Activated T-helper 2 cell treated with anti-CD3 and anti-CD28 coated beads, Interferon-gamma antibody, Interleukin-2, Interleukin-4, amounts not matched to agents 10 μg/mL and 5 μg/mL and 100 μg/mL, durations not matched to agents 14 hours and 24 hours and 36 hours (primary cell): ENCODE measurements at regions not wholly inside any gene's neighbourhood (a gene's known extent, or its start where the extent isn't known, plus 50 kb on each side); places are given as distances from the start of the nearest gene placed in this dataset.
"Not testable (repeated sequence)": the region's sequence is repeated elsewhere in the genome, so short reads cannot be mapped to it uniquely, and the experiment has no call there.

ENCODE experiments used
- DNase-seq: peaks from one replicate; pipeline ENCODE4 v3.0.0; 2021; ENCODE audit warnings: low spot score
- H3K27ac Mint-ChIP-seq: one replicate; pipeline ENCODE4 v1.8.0; 2021; ENCODE audit warnings: mixed read lengths
- H3K27me3 Mint-ChIP-seq: one replicate; pipeline ENCODE4 v1.8.0; 2021; ENCODE audit warnings: low read depth, mixed read lengths
- H3K36me3 Mint-ChIP-seq: one replicate; pipeline ENCODE4 v1.8.0; 2021; ENCODE audit warnings: low read depth, mixed read lengths
- H3K4me1 Mint-ChIP-seq: one replicate; pipeline ENCODE4 v1.8.0; 2021; ENCODE audit warnings: low read depth, mixed read lengths
- H3K4me3 Mint-ChIP-seq: one replicate; pipeline ENCODE4 v1.8.0; 2021; ENCODE audit warnings: low read depth, mild to moderate bottlenecking, moderate library complexity, mixed read lengths
- H3K9me3 Mint-ChIP-seq: one replicate; pipeline ENCODE4 v1.8.0; 2021; ENCODE audit warnings: mixed read lengths
- intact Hi-C: fragments of 100-400 bp; cut with micrococcal nuclease; formaldehyde crosslinking; loops from one replicate; pipeline ENCODE4 v1.15.1; 2023

DNA sequence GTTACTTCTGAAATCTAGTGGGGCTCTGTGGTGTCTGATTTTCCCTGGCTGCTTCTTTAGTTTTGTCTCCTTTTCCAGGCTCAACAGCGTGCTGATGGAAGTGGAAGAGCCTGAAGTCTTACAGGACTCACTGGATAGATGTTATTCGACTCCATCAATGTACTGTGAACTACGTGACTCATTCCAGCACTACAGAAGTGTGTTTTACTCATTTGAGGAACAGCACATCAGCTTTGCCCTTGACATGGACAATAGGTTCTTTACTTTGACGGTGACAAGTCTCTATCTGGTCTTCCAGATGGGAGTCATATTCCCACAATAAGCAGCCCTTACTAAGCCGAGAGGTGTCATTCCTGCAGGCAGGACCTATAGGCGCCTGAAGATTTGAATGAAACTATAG, 51.1 kb downstream of the NBPF8 start:
- H3K9me3 Mint-ChIP-seq, DNase-seq, H3K4me1 Mint-ChIP-seq, H3K27ac Mint-ChIP-seq, intact Hi-C loops, H3K4me3 Mint-ChIP-seq, H3K27me3 Mint-ChIP-seq: not testable (repeated sequence)
- H3K36me3 Mint-ChIP-seq: peaks cover 11% of the 10 kb centered on the region

GRCh38 chr1:120477663-120478062, 62.8 kb downstream of the NBPF8 start:
- H3K36me3 Mint-ChIP-seq: peaks cover 14% of the 10 kb centered on the region
- H3K27me3 Mint-ChIP-seq, DNase-seq, H3K9me3 Mint-ChIP-seq, H3K4me1 Mint-ChIP-seq, H3K27ac Mint-ChIP-seq, intact Hi-C loops, H3K4me3 Mint-ChIP-seq: not testable (repeated sequence)

GRCh38 chr1:120478400-120478799, 63.6 kb downstream of the NBPF8 start:
- intact Hi-C loops, H3K27me3 Mint-ChIP-seq, H3K4me3 Mint-ChIP-seq, H3K27ac Mint-ChIP-seq, H3K9me3 Mint-ChIP-seq, H3K4me1 Mint-ChIP-seq, DNase-seq: not testable (repeated sequence)
- peaks cover 17% of the 10 kb centered on the region for H3K36me3 Mint-ChIP-seq

DNA sequence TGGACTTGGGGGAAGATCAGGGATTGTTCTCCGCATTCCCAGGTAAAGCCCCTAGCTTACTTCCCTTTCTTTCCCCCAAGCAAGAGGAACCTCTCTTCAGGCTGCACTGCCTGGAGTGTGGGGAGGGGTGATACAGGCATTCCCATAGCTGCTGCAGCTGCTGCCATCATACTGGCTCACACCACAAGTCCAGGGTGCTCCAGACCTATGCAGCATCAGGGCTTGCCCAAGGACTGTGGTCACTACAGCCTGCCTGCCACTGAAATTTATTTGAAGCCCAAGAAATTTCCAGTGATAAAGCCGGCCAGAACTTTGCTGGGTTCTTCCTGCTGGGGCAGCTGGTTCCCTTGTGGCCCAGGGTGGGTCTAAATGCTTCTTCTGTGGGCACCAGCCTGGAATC, 72.7 kb downstream of the NBPF8 start:
- H3K27me3 Mint-ChIP-seq, DNase-seq, intact Hi-C loops, H3K27ac Mint-ChIP-seq, H3K9me3 Mint-ChIP-seq, H3K4me1 Mint-ChIP-seq, H3K4me3 Mint-ChIP-seq: not testable (repeated sequence)
- peaks cover 21% of the 10 kb centered on the region for H3K36me3 Mint-ChIP-seq

GRCh38 chr1:120489217-120489616, 74.4 kb downstream of the NBPF8 start:
- H3K27me3 Mint-ChIP-seq, DNase-seq, H3K9me3 Mint-ChIP-seq, H3K4me3 Mint-ChIP-seq, H3K4me1 Mint-ChIP-seq, intact Hi-C loops, H3K27ac Mint-ChIP-seq: not testable (repeated sequence)
- peaks cover 16% of the 10 kb centered on the region for H3K36me3 Mint-ChIP-seq

DNA sequence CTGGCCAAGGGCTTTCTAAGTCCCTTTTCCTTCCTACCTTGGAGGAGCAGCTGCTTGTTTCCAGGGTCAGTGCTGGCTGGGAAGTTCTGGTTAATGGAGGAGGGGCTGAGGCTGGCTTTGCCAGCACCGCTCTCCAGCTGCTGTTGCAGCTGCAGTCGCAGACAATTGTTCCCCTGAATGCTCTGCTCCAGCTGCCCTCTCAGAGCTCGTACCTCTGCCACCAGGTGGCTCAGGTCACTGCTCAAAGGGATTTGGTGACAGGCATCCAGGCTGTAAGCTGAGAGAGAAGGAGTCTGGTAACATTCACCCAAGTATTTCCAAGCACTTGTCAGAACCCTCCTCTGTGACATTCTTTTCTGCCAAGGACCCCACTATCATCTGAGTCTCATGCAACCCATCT, 82.3 kb downstream of the NBPF8 start:
- DNase-seq, H3K27me3 Mint-ChIP-seq, H3K27ac Mint-ChIP-seq, intact Hi-C loops, H3K36me3 Mint-ChIP-seq, H3K4me3 Mint-ChIP-seq, H3K9me3 Mint-ChIP-seq, H3K4me1 Mint-ChIP-seq: not testable (repeated sequence)

GRCh38 chr1:120503284-120503683, 88.4 kb downstream of the NBPF8 start:
- not testable (repeated sequence) for H3K27ac Mint-ChIP-seq, DNase-seq, H3K4me3 Mint-ChIP-seq

GRCh38 chr1:120506352-120506751, 91.5 kb downstream of the NBPF8 start:
- H3K27ac Mint-ChIP-seq, H3K36me3 Mint-ChIP-seq: not testable (repeated sequence)

More at GRCh38 chr1:120503284-120503683, 88.4 kb downstream of the NBPF8 start:
- H3K36me3 Mint-ChIP-seq, H3K4me1 Mint-ChIP-seq, H3K27me3 Mint-ChIP-seq, intact Hi-C loops, H3K9me3 Mint-ChIP-seq: not testable (repeated sequence)

DNA sequence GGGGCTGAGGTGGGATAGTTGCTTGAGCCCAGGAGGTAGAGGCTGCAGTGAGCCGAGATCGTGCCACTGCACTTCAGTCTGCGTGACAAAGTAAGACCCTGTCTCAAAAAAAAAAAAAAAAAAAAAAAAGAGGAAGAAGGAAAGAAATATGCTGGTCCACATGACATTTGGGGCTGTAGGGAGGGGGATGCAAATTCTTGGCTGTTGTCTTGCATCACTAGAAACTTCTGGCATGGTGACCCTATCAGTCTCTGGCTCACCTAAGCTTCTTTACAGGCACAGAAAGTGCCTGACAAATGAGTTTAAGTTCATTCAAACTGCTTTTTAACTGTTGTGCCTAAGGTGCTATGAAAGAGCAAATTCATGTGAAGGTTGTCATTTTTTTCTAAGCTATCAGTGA, 93.5 kb downstream of the NBPF8 start:
- H3K4me1 Mint-ChIP-seq, H3K27me3 Mint-ChIP-seq, DNase-seq, intact Hi-C loops, H3K4me3 Mint-ChIP-seq, H3K9me3 Mint-ChIP-seq, H3K27ac Mint-ChIP-seq: not testable (repeated sequence)
- peaks cover 15% of the 10 kb centered on the region for H3K36me3 Mint-ChIP-seq

More at GRCh38 chr1:120506352-120506751, 91.5 kb downstream of the NBPF8 start:
- H3K27me3 Mint-ChIP-seq, H3K9me3 Mint-ChIP-seq, H3K4me1 Mint-ChIP-seq, intact Hi-C loops, DNase-seq, H3K4me3 Mint-ChIP-seq: not testable (repeated sequence)

GRCh38 chr1:120509258-120509657, 94.4 kb downstream of the NBPF8 start:
- H3K27ac Mint-ChIP-seq, H3K9me3 Mint-ChIP-seq, H3K4me3 Mint-ChIP-seq, H3K4me1 Mint-ChIP-seq, DNase-seq, intact Hi-C loops, H3K27me3 Mint-ChIP-seq: not testable (repeated sequence)
- peaks cover 15% of the 10 kb centered on the region for H3K36me3 Mint-ChIP-seq

DNA sequence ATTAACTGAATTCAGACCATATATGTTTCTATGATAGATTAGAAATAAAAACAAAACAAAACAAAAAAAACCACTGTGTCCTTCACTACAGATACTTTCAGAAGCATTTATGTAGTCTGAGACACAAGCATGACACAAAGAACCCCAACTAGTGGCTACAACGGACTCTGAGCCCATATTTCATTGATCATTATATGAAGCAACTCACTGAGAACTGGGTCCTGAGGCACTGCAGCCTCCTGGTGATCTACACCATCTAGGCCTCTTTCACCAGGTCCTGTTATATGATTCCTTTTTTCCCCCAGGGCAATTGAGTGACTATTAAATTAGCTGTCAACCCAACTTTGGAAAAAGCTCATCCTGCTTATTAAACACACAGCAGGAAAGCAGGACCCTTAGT, 98.3 kb downstream of the NBPF8 start:
- H3K27me3 Mint-ChIP-seq, H3K9me3 Mint-ChIP-seq, DNase-seq, H3K4me3 Mint-ChIP-seq, intact Hi-C loops, H3K4me1 Mint-ChIP-seq, H3K27ac Mint-ChIP-seq: not testable (repeated sequence)
- H3K36me3 Mint-ChIP-seq: peaks cover 18% of the 10 kb centered on the region

GRCh38 chr1:120513531-120513930, 98.7 kb downstream of the NBPF8 start:
- H3K4me1 Mint-ChIP-seq, intact Hi-C loops, H3K9me3 Mint-ChIP-seq, H3K27ac Mint-ChIP-seq, H3K4me3 Mint-ChIP-seq, H3K27me3 Mint-ChIP-seq, DNase-seq: not testable (repeated sequence)
- H3K36me3 Mint-ChIP-seq: peaks cover 18% of the 10 kb centered on the region

DNA sequence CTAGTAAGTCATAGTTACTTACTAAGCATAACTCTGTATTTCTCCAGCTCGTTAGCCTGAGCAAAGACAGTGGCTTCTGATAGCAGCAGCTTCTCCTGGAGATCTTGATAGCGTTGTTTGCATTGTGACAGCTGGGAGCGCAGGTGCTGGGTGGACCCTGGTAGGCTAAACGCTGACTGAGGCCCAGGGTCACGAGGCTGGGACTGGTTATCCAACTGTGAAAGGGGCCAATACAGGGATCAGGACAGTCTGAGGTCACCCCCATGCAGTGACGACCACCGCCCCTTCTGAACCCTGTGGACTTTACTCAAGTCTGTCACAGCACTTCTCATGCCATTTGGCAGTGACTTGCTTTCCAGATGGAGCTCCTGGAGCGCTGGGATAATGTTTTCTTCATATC, 104.4 kb downstream of the NBPF8 start:
- H3K4me1 Mint-ChIP-seq, H3K4me3 Mint-ChIP-seq, H3K9me3 Mint-ChIP-seq, H3K36me3 Mint-ChIP-seq, H3K27ac Mint-ChIP-seq, H3K27me3 Mint-ChIP-seq, DNase-seq, intact Hi-C loops: not testable (repeated sequence)

DNA sequence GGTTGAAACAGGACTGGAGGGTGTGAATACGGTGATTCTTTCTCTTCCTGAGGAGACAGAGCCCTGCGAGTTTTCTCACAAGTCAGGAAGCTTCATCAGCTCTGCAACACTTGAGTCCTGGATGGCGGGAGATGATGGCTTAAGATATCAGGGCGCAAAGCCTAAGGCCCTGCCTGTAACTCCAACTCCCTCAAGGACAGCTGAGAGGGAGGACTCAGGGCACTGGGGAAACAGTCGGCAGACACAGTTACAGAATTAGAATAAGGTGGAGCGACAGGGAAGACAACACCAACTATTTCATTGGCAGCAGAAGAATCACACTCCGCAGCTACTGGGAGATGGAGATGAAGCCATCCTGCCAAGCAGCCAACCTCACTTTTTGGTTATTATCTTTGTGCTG, 109.6 kb downstream of the NBPF8 start:
- H3K4me3 Mint-ChIP-seq, intact Hi-C loops: not testable (repeated sequence)

More for the DNA sequence above, 109.6 kb downstream of the NBPF8 start:
- not testable (repeated sequence) for H3K9me3 Mint-ChIP-seq, H3K27me3 Mint-ChIP-seq, H3K4me1 Mint-ChIP-seq, DNase-seq, H3K36me3 Mint-ChIP-seq, H3K27ac Mint-ChIP-seq
